ENCODE measurements at regions not wholly inside any gene's neighbourhood (a gene's known extent, or its start where the extent isn't known, plus 50 kb on each side); places are given as distances from the start of the nearest gene placed in this dataset.
"Not testable (repeated sequence)": the region's sequence is repeated elsewhere in the genome, so short reads cannot be mapped to it uniquely, and the experiment has no call there.

GRCh38 chr16:18701239-18701638 is 88.9 kb downstream of the RPS15A start:
- not testable (repeated sequence) for TF ChIP-seq CTCF (IDR thresholded peaks at IDR 0.05 in 4 of 5, conservative IDR thresholded peaks at IDR 0.05 in 1 of 5); POLR2A (IDR thresholded peaks at IDR 0.05)
